HCT116 (cell line): ENCODE measurements at regions not wholly inside any gene's neighbourhood (a gene's known extent, or its start where the extent isn't known, plus 50 kb on each side); places are given as distances from the start of the nearest gene placed in this dataset.

ENCODE experiments used
- EZH2 ChIP-seq: fragments of 200-600 bp; sonication (generic); IDR thresholded peaks from 2 replicates; pipeline ENCODE4 v1.6.1; 2017; ENCODE audit warnings: antibody characterized with exemption, mixed run types
- POLR2A ChIP-seq: IDR thresholded peaks from 2 replicates; pipeline ENCODE4 v1.7.0; 2011; ENCODE audit warnings: borderline replicate concordance; ENCODE audit not compliant: insufficient read depth, insufficient read length; ENCODE audit errors: extremely low read depth
- RAD21 ChIP-seq: IDR thresholded peaks from 2 replicates; pipeline ENCODE4 v1.6.1; 2012; ENCODE audit warnings: low read depth, mild to moderate bottlenecking
- SIN3A ChIP-seq: IDR thresholded peaks from 2 replicates; pipeline ENCODE4 v1.6.1; 2012; ENCODE audit warnings: low read depth
- TF ChIP-seq, protein P1 (sequence below): IDR thresholded peaks from 2 replicates; pipeline ENCODE4 v1.6.1; 2012
- TF ChIP-seq, protein P2 (sequence below), 3 experiments: fragments of 200-600 bp in 1 of 3; sonication (generic) in 1 of 3; IDR thresholded peaks in 2 of 3; conservative IDR thresholded peaks in 1 of 3; 2 replicates each; pipeline ENCODE4 v1.5.1; 2012 to 2017; ENCODE audit warnings: low read depth in 2 of 3, low read length in 2 of 3, antibody characterized with exemption in 1 of 3, borderline replicate concordance in 1 of 3, control low read depth in 1 of 3, mild to moderate bottlenecking in 1 of 3, mixed read lengths in 1 of 3, mixed run types in 1 of 3, moderate library complexity in 1 of 3; ENCODE audit not compliant: insufficient read depth in 1 of 3

- TF ChIP-seq SIN3A (no peak), EZH2 (no peak), RAD21 (no peak), POLR2A (no peak)
- TF ChIP-seq, protein P1, sequence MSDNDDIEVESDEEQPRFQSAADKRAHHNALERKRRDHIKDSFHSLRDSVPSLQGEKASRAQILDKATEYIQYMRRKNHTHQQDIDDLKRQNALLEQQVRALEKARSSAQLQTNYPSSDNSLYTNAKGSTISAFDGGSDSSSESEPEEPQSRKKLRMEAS = no peak
- TF ChIP-seq, protein P2, sequence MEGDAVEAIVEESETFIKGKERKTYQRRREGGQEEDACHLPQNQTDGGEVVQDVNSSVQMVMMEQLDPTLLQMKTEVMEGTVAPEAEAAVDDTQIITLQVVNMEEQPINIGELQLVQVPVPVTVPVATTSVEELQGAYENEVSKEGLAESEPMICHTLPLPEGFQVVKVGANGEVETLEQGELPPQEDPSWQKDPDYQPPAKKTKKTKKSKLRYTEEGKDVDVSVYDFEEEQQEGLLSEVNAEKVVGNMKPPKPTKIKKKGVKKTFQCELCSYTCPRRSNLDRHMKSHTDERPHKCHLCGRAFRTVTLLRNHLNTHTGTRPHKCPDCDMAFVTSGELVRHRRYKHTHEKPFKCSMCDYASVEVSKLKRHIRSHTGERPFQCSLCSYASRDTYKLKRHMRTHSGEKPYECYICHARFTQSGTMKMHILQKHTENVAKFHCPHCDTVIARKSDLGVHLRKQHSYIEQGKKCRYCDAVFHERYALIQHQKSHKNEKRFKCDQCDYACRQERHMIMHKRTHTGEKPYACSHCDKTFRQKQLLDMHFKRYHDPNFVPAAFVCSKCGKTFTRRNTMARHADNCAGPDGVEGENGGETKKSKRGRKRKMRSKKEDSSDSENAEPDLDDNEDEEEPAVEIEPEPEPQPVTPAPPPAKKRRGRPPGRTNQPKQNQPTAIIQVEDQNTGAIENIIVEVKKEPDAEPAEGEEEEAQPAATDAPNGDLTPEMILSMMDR (IDR thresholded peaks at IDR 0.05 in 2 of 3, conservative IDR thresholded peaks at IDR 0.05 in 1 of 3; ENCODE audit: borderline replicate concordance in 1 of 3, insufficient read depth in 1 of 3, low read depth in 2 of 3, low read length in 2 of 3) = no peak
Observed at GRCh38 chr17:77432742-77433141, 292.0 kb downstream of the SEC14L1 start.
